ENCODE measurements at regions not wholly inside any gene's neighbourhood (a gene's known extent, or its start where the extent isn't known, plus 50 kb on each side); places are given as distances from the start of the nearest gene placed in this dataset.

DNA sequence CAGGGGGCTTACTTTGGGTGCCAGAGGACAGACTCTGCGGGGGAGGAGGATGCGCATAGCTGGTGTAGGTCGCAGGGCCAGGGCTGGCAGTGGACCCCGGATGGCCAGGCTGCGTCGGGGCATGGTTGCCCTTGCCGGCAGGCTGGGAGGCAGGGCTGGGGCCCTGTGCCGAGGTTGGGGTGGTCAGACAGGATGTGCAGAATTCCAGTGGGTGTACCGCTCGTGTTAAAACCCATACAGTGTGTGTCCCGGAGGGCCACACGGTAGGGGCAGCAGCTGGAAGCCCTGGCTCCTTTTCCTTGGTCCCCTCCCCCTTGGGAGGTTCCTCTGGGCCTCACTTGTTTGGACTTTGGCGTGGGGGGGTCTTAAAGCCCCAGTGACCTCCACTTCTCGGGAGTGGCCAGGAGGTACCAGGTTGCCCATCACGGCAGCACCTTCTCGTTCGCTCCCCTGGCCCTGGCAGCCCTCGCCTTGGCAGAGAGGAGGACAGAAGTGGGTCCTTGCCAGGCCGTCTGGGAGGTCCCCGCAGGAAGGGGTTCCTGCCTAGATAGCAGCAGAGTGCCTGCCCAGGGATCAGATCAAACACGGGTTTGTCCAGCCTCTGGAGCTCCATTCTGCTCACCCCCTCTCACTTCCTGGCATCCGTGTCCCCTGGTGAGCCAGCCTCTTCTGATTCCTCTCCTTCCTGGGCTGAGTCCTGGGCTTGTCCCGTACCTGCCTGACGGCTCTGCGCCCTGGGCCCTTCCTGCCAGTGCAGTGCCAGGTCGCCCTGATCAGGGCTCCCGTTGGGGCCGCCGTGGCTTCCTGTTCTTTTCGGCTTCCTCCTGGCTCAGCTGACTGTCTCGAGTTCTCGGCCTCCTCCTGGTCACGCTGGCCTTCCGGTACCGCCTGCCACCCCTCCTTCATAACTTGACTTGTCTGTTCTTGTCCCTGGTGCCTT, 56.7 kb upstream of the HGFAC start:
- FAIRE-seq = no peak

GRCh38 chr4:3385711-3386420, 55.9 kb upstream of the HGFAC start:
- no peak for FAIRE-seq

DNA sequence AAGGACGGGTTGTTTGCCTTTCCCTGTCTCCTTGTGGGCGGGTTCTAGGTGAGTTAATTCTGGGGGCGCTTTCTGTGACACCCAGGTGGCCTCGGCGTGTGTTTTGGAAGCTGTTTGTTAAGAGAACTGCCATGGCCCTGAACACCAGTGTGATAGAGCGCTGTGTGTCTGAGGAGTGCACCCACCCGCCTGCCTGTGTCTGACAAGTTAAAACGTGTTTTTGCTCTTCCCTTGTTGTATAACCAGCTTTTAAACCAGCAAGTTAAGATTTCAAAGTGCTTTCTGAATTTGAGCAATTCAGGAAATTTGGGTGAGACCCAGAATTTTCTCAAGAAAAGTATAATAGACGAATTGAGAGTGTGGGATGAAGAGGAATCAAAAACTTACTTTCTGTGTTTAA, 55.2 kb upstream of the HGFAC start:
- no peak for FAIRE-seq

DNA sequence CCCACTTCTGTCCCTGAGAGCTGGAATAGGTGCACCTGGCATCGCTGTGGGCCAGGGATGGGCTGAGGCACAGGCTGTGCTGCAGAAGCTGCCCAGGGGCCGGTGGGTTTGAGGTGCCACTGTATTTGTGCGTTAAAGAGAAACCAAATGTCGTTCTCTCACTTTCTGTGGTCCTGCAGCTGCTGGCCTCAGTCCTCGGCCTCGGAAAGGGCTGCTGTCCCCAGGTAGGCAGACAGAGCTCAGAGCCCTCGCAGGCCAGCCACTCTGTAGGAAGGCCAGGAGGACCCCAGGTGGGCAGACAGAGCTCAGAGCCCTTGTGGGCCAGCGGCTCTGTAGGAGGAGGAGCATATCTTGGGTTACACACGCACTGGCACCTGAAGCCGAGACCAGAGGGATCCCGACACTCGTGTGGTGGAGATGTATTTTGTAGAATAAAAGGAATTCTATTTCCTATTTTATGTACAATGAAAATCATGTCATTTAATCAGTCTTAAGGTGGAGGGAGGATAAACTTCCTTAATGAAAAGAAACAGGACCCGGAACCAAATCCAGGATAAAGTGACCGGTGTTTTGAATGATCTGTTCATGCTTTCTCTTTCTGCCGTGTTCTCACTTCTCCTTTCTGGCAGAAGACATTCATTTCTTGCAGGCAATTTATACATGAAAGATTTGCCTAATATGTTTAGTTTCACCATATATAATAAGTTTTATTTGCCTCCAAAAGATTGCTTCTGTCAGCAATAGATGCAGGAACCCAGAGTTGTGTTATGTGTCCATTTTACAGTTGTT, 54.4 kb upstream of the HGFAC start:
- FAIRE-seq = no peak

GRCh38 chr4:3387943-3388361, 53.8 kb upstream of the HGFAC start:
- FAIRE-seq = no peak

DNA sequence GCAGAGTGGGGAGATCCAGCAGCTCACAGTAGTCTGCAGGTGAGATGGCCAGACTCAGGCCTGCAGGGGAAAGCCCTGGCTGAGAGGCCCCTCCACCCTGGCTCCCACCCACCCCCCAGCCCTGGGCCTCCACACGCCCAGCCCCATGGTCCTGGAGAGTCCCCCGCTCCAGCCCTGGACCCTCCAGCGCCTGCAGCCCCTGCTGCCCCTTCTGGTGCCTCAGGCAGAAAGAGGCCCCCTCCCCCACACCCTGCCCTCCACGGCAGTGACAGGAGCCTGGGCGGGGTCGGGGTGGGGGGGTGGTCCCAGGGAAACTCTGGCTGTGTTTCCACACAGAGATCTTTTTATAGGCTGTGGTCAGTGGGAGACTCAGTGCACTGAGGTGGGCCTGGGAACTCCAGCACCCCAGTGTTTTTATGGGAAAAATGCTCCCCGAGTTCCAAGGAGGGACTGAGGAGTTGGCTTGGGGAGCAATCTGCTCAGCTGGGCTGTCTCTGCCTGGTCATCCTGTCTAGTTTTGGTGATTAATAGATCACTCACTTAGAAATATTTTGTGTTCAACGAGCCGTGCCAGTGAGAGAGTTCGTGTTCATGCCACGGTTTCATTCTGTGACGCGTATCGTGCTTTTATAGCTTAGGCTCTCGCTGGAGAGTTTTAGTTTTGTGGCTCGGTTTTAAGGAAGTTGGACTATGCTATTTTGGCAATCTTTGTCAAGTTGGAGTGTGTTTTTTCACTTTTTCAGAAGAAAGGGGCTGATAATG, 53.1 kb upstream of the HGFAC start:
- no peak for FAIRE-seq

DNA sequence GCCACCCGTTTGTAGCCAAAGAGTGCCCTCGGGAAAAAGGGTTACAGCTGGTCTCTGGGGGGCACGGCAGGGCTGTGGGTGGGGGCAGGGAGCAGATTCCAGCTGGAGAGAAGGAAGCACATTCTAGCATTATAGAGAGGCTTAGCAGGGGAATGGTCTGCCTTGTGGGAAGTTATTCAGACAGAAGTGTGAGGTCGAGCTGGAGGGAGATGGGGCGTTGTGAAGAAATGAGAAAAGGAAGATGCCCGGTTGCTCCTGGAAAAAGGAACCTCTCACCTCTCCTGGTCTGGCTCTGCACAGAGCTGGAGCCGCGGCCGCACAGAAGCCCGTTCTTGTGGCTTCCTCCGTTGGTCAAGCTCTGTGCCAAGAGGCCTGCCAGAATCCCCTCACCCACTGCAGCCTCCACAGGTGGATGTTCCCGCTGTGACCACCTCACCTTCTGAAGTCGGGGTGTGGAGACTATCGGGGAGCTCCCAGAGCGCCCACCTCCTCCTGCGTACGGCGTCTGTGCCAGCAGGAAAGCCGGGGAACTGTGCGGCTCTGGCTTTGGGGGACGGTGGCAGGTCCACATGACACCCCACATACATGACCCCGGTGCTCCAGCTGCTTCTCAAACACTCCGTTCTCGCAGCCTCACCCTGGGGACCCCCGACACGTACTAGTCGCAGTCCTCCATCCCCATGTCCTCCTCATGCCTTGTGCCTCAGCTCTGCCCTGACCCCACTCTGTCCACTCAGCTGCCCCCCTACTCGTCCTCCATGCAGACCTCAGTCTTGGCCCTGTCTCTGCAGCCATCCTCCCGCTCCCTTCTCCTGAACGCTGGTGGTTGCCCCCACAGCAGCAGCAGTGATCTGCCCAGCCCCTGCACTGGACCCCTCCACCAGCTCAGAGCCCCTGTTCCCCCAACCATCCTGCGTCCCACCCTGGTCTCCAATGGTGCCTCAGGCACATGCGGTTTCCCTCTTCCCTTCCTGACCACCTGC, 52.2 kb upstream of the HGFAC start:
- no peak for FAIRE-seq

- no peak for FAIRE-seq
Measured at GRCh38 chr4:3390288-3390811, 51.4 kb upstream of the HGFAC start.

GRCh38 chr4:3391422-3391821, 50.3 kb upstream of the HGFAC start:
- no peak for FAIRE-seq

All from islet of Langerhans (tissue), 1 donor.